Neural progenitor cell (in vitro differentiated cells): ENCODE measurements at regions not wholly inside any gene's neighbourhood (a gene's known extent, or its start where the extent isn't known, plus 50 kb on each side); places are given as distances from the start of the nearest gene placed in this dataset.

ENCODE experiments used
- DNase-seq: peaks from one replicate; pipeline ENCODE4 v3.0.0-alpha.2; 2016; ENCODE audit warnings: low spot score
- H2AFZ ChIP-seq: fragments of 200-600 bp; sonication (generic); replicated peaks from 2 replicates; pipeline ENCODE4 v1.6.1; 2016; ENCODE audit warnings: antibody characterized with exemption
- H3F3A ChIP-seq: fragments of 200-600 bp; sonication (generic); 2 replicates; pipeline ENCODE4 v1.6.1; 2016; ENCODE audit warnings: antibody characterized with exemption, low read depth
- H3K27ac ChIP-seq: fragments of 200-600 bp; sonication (generic); 2 replicates; pipeline ENCODE4 v1.5.1; 2016; ENCODE audit warnings: mild to moderate bottlenecking
- H3K27me3 ChIP-seq: fragments of 200-600 bp; sonication (generic); 2 replicates; pipeline ENCODE4 v1.6.1; 2016; ENCODE audit warnings: mild to moderate bottlenecking, moderate library complexity
- H3K36me3 ChIP-seq: fragments of 200-600 bp; sonication (generic); 2 replicates; pipeline ENCODE4 v1.5.1; 2016
- H3K4me1 ChIP-seq: fragments of 200-600 bp; sonication (generic); 2 replicates; pipeline ENCODE4 v1.6.1; 2016; ENCODE audit warnings: mixed run types
- H3K4me2 ChIP-seq: fragments of 200-600 bp; sonication (generic); 2 replicates; pipeline ENCODE4 v1.6.1; 2016
- H3K4me3 ChIP-seq: fragments of 200-600 bp; sonication (generic); 2 replicates; pipeline ENCODE4 v1.5.1; 2016
- H3K79me2 ChIP-seq: fragments of 200-600 bp; sonication (generic); 2 replicates; pipeline ENCODE4 v1.6.1; 2016; ENCODE audit warnings: low read depth
- H3K9ac ChIP-seq: fragments of 200-600 bp; sonication (generic); 2 replicates; pipeline ENCODE4 v1.6.1; 2016
- H3K9me3 ChIP-seq: fragments of 200-600 bp; sonication (generic); 2 replicates; pipeline ENCODE4 v1.5.1; 2016; ENCODE audit warnings: low read depth
- H4K20me1 ChIP-seq: fragments of 200-600 bp; sonication (generic); 2 replicates; pipeline ENCODE4 v1.6.1; 2016; ENCODE audit warnings: low read depth
- H3K27ac Mint-ChIP-seq: 3 replicates; pipeline ENCODE4 v1.8.0; 2021; ENCODE audit warnings: mixed read lengths
- H3K27me3 Mint-ChIP-seq: 2 replicates; pipeline ENCODE4 v1.8.0; 2022; ENCODE audit warnings: low read depth, mild to moderate bottlenecking, inconsistent platforms, moderate library complexity, mixed read lengths; ENCODE audit not compliant: insufficient read depth
- H3K36me3 Mint-ChIP-seq: 3 replicates; pipeline ENCODE4 v1.8.0; 2021; ENCODE audit warnings: mixed read lengths
- H3K4me1 Mint-ChIP-seq: 3 replicates; pipeline ENCODE4 v1.8.0; 2021; ENCODE audit warnings: mixed read lengths
- H3K4me3 Mint-ChIP-seq: 3 replicates; pipeline ENCODE4 v1.8.0; 2021; ENCODE audit warnings: mild to moderate bottlenecking, moderate library complexity, mixed read lengths
- H3K9me3 Mint-ChIP-seq: 3 replicates; pipeline ENCODE4 v1.8.0; 2020; ENCODE audit warnings: mixed read lengths
- CTCF ChIP-seq: fragments of 200-600 bp; sonication (generic); IDR thresholded peaks from 2 replicates; pipeline ENCODE4 v1.5.1; 2017; ENCODE audit warnings: antibody characterized with exemption, mild to moderate bottlenecking
- EZH2 ChIP-seq: fragments of 200-600 bp; sonication (generic); IDR thresholded peaks from 2 replicates; pipeline ENCODE4 v1.6.1; 2017; ENCODE audit warnings: antibody characterized with exemption, mild to moderate bottlenecking, moderate library complexity
- EZH2phosphoT487 ChIP-seq: fragments of 200-600 bp; sonication (generic); IDR thresholded peaks from 2 replicates; pipeline ENCODE4 v1.6.1; 2017; ENCODE audit warnings: antibody characterized with exemption

GRCh38 chr4:112708772-112709171, 71.8 kb downstream of the LARP7 start:
- Histone ChIP-seq H3K27ac (peak overlapping the region; percentile 9), H3K79me2 (peaks cover 95% of the 10 kb centered on the region), H4K20me1 (no peaks in the 10 kb centered on the region), H3K27me3 (no peaks in the 10 kb centered on the region), H3F3A (peaks cover 39% of the 10 kb centered on the region), H3K4me1 (peaks cover 42% of the 10 kb centered on the region), H3K9ac (no peak overlapping the region), H3K4me2 (peak overlapping the region; percentile 87), H3K4me3 (peak overlapping the region; percentile 89), H3K9me3 (no peaks in the 10 kb centered on the region), H3K36me3 (no peaks in the 10 kb centered on the region), H2AFZ (no peak overlapping the region)
- no peaks in the 10 kb centered on the region for H3K9me3 Mint-ChIP-seq
- no peak for TF ChIP-seq CTCF
- TF ChIP-seq EZH2: no peak
- no peak for TF ChIP-seq EZH2phosphoT487
- DNase-seq: no peak
- no peak overlapping the region for H3K27ac Mint-ChIP-seq
- peaks cover 19% of the 10 kb centered on the region for H3K27me3 Mint-ChIP-seq
- no peak overlapping the region for H3K4me3 Mint-ChIP-seq
- H3K4me1 Mint-ChIP-seq: peaks cover 15% of the 10 kb centered on the region
- H3K36me3 Mint-ChIP-seq: no peaks in the 10 kb centered on the region

DNA sequence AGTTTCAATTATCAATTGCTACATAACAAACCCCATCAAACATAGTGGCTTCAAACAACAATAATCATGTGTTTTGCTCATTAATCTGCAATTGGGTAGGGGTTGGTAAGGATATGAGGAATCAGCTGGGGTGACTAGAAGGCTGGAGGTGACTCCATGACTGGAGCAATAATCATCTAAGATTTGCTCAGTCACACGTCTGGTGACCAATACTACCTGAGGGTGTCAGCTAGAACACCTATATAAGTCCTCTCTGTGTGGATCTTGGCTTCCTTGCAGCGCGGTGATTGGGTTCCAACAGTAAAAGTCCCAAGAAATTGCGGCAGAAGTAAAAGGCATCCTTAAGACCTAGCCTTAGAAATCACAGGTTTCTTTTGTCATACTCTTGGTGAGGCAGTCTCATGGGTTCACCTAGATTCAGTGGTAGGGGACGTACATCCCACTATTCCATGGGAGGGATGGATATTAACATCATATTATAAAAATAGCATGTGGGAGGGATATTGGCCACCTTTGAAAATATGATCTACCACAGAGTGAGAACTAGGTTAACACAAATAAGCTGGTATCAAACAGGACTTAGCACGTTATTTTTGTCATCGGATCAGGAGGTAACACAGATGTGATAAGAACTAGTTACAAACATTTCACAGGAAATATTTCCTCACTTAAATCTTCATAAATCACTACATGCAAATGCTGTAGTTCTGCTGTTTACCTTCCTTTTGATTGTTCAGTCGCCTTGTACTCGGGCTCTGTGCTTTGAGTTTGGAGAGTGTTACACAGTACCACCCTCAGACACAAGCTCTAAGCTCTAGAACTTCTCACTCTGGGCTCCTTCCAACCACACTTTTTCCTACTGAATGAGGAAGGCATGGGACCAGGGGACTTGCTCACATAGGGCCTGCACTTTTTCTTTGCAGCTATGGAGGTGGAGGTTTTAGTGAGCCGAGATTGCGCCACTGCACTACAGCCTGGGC, 78.3 kb downstream of the LARP7 start:
- Mint-ChIP-seq H3K36me3 (no peaks in the 10 kb centered on the region), H3K27ac (no peak overlapping the region), H3K9me3 (no peaks in the 10 kb centered on the region), H3K4me3 (no peak overlapping the region), H3K4me1 (peaks cover 4% of the 10 kb centered on the region), H3K27me3 (peaks cover 2% of the 10 kb centered on the region)
- no peak for DNase-seq
- peaks cover 30% of the 10 kb centered on the region for H3F3A ChIP-seq
- H3K9me3 ChIP-seq: no peaks in the 10 kb centered on the region
- no peak overlapping the region for H3K4me3 ChIP-seq
- H3K36me3 ChIP-seq: no peaks in the 10 kb centered on the region
- no peaks in the 10 kb centered on the region for H4K20me1 ChIP-seq
- peak overlapping the region; percentile 77 for H3K27ac ChIP-seq
- H3K4me2 ChIP-seq: no peak overlapping the region
- peaks cover 13% of the 10 kb centered on the region for H3K4me1 ChIP-seq
- TF ChIP-seq EZH2phosphoT487: no peak
- no peak for TF ChIP-seq EZH2
- no peak for TF ChIP-seq CTCF
- H2AFZ ChIP-seq: no peak overlapping the region
- no peaks in the 10 kb centered on the region for H3K27me3 ChIP-seq
- peaks cover 79% of the 10 kb centered on the region for H3K79me2 ChIP-seq
- H3K9ac ChIP-seq: no peak overlapping the region

GRCh38 chr4:112717856-112718255, 80.9 kb downstream of the LARP7 start:
- peaks cover 4% of the 10 kb centered on the region for H3K4me1 Mint-ChIP-seq
- H3K79me2 ChIP-seq: peaks cover 68% of the 10 kb centered on the region
- no peaks in the 10 kb centered on the region for H3K36me3 Mint-ChIP-seq
- H3K4me2 ChIP-seq: peak overlapping the region; percentile 59
- no peaks in the 10 kb centered on the region for H3K27me3 ChIP-seq
- H4K20me1 ChIP-seq: no peaks in the 10 kb centered on the region
- no peak for DNase-seq
- TF ChIP-seq CTCF (no peak), EZH2 (no peak), EZH2phosphoT487 (no peak)
- no peak overlapping the region for H3K4me3 Mint-ChIP-seq
- no peaks in the 10 kb centered on the region for H3K9me3 ChIP-seq
- H3K4me3 ChIP-seq: no peak overlapping the region
- H3K9me3 Mint-ChIP-seq: no peaks in the 10 kb centered on the region
- H3K27ac Mint-ChIP-seq: no peak overlapping the region
- peaks cover 2% of the 10 kb centered on the region for H3K27me3 Mint-ChIP-seq
- H3K36me3 ChIP-seq: no peaks in the 10 kb centered on the region
- H3K27ac ChIP-seq: peak overlapping the region; percentile 46
- H3K9ac ChIP-seq: no peak overlapping the region
- H3F3A ChIP-seq: peaks cover 43% of the 10 kb centered on the region
- peaks cover 18% of the 10 kb centered on the region for H3K4me1 ChIP-seq
- no peak overlapping the region for H2AFZ ChIP-seq
